NCI-H1092 (cell line): ENCODE measurements at regions not wholly inside any gene's neighbourhood (a gene's known extent, or its start where the extent isn't known, plus 50 kb on each side); places are given as distances from the start of the nearest gene placed in this dataset.
"Not testable (repeated sequence)": the region's sequence is repeated elsewhere in the genome, so short reads cannot be mapped to it uniquely, and the experiment has no call there.

Experiments
- DNase-seq: peaks from one replicate; lab custom pipeline; 2025; lab: John Stamatoyannopoulos, UW

- DNase-seq: no peak
Observed at GRCh38 chr12:29961231-29961630, 177.5 kb upstream of the TMTC1 start.

- no peak for DNase-seq
Observed at GRCh38 chr12:29960122-29960521, 176.4 kb upstream of the TMTC1 start.

- no peak for DNase-seq
Observed at GRCh38 chr12:29957835-29958234, 174.1 kb upstream of the TMTC1 start.

- no peak for DNase-seq
Observed at GRCh38 chr12:29945904-29946303, 162.2 kb upstream of the TMTC1 start.

- DNase-seq: no peak
Observed at GRCh38 chr12:29944269-29945000, 160.7 kb upstream of the TMTC1 start.

GRCh38 chr12:29943683-29944082 is 159.9 kb upstream of the TMTC1 start:
- DNase-seq: no peak

GRCh38 chr12:29940811-29941210 is 157.1 kb upstream of the TMTC1 start:
- no peak for DNase-seq

- no peak for DNase-seq
Observed at GRCh38 chr12:29930503-29930902, 146.8 kb upstream of the TMTC1 start.

GRCh38 chr12:29929295-29929694 is 145.6 kb upstream of the TMTC1 start:
- DNase-seq: no peak

- DNase-seq: no peak
Observed at GRCh38 chr12:29921307-29921706, 137.6 kb upstream of the TMTC1 start.

GRCh38 chr12:29908157-29908556 is 124.4 kb upstream of the TMTC1 start:
- no peak for DNase-seq

- DNase-seq: no peak
Observed at GRCh38 chr12:29907461-29907860, 123.7 kb upstream of the TMTC1 start.

- no peak for DNase-seq
Observed at GRCh38 chr12:29902043-29902442, 118.3 kb upstream of the TMTC1 start.

GRCh38 chr12:29901585-29901984 is 117.8 kb upstream of the TMTC1 start:
- no peak for DNase-seq

GRCh38 chr12:29899212-29899931 is 115.6 kb upstream of the TMTC1 start:
- no peak for DNase-seq

- DNase-seq: no peak
Observed at GRCh38 chr12:29895966-29896365, 112.2 kb upstream of the TMTC1 start.

- no peak for DNase-seq
Observed at GRCh38 chr12:29893002-29893401, 109.3 kb upstream of the TMTC1 start.

GRCh38 chr12:29891792-29892191 is 108.0 kb upstream of the TMTC1 start:
- no peak for DNase-seq

GRCh38 chr12:29889737-29890136 is 106.0 kb upstream of the TMTC1 start:
- peak; percentile 58 for DNase-seq

GRCh38 chr12:29888777-29889176 is 105.0 kb upstream of the TMTC1 start:
- no peak for DNase-seq

GRCh38 chr12:29884957-29885356 is 101.2 kb upstream of the TMTC1 start:
- not testable (repeated sequence) for DNase-seq

- no peak for DNase-seq
Observed at GRCh38 chr12:29883941-29884554, 100.3 kb upstream of the TMTC1 start.

- DNase-seq: no peak
Observed at GRCh38 chr12:29883525-29883924, 99.8 kb upstream of the TMTC1 start.
